Pancreas (tissue), 10 donors: ENCODE measurements at regions not wholly inside any gene's neighbourhood (a gene's known extent, or its start where the extent isn't known, plus 50 kb on each side); places are given as distances from the start of the nearest gene placed in this dataset.

ENCODE experiments used
- ATAC-seq, 4 donors: fragments of 200-7000 bp; cut with Tn5 transposase; one replicate each; pipeline versions ENCODE4 v1.8.0 to v1.9.1; 2020; ENCODE audit warnings: mild to moderate bottlenecking in 4 of 4, moderate library complexity in 4 of 4
- DNase-seq, 6 donors: peaks; one replicate each; pipeline ENCODE4 v3.0.0-alpha.2; 2020
- FAIRE-seq: peaks from 2 replicates; lab custom pipeline; 2012; peaks lifted over from hg19 to GRCh38; lab: Jason Lieb, UNC
- H3K27ac ChIP-seq, 4 donors: fragments of 200-600 bp; sonication (generic); 1 replicate in 3 of 4; 2 replicates in 1 of 4; pipeline versions ENCODE4 v1.5.0 to v1.8.0; 2020
- H3K27me3 ChIP-seq, 4 donors: fragments of 200-600 bp; one replicate each; pipeline ENCODE4 v1.8.0; 2021
- H3K36me3 ChIP-seq, 3 donors: fragments of 200-600 bp; sonication (generic) in 1 of 3; one replicate each; pipeline versions ENCODE4 v1.5.0 to v1.8.0; 2020 to 2021
- H3K4me1 ChIP-seq, 3 donors: fragments of 200-600 bp; one replicate each; pipeline ENCODE4 v1.8.0; 2021
- H3K4me3 ChIP-seq, 4 donors: fragments of 200-600 bp; sonication (generic) in 2 of 4; one replicate each; pipeline versions ENCODE4 v1.5.0 to v1.8.0; 2020 to 2021
- H3K9me3 ChIP-seq, 4 donors: fragments of 200-600 bp; one replicate each; pipeline ENCODE4 v1.8.0; 2021
- CTCF ChIP-seq, 4 donors: fragments of 200-600 bp; sonication (generic) in 3 of 4; IDR thresholded peaks; one replicate each; pipeline versions ENCODE4 v1.5.0 to v1.8.0; 2021; ENCODE audit warnings: antibody characterized with exemption in 4 of 4
- WGBS, 2 donors: extraction: QIAGEN DNeasy Blood & Tissue Kit; methylation state at CpG; one replicate each; pipeline ENCODE4 v1.1.7; 2013; 5-methylcytosine and 5-hydroxymethylcytosine counted together
- intact Hi-C, 3 donors: fragments of 100-400 bp; cut with DNase I; formaldehyde crosslinking; loops; one replicate each; pipeline versions ENCODE4 v1.11.1 to v1.14.2; 2022
- donor health status: healthy with polysubstance abuse.
- donor health status: DM: no; HTN: no; CAD: no; lungs with moderate emphysema.
- donor health status: DM: no; HTN: no; CAD: no.
- donor health status: control.
- donor health status: control.
- donor health status: Bipolar disorder and iron deficiency.
- donor health status: DM: yes; HTN: yes; CAD: no.
- donor health status: DM: no; HTN: no; CAD: no.
- donor health status: DM: no; HTN: no; CAD: no.
- donor health status: DM: yes; HTN: yes; CAD: no.

GRCh38 chr11:112467721-112468120, 207.1 kb upstream of the PLET1 start:
- no peak for DNase-seq
- H3K9me3 ChIP-seq = no peaks in the 10 kb centered on the region
- H3K27ac ChIP-seq = no peak overlapping the region
- TF ChIP-seq CTCF (IDR thresholded peaks at IDR 0.05) = no peak
- H3K4me1 ChIP-seq = no peaks in the 10 kb centered on the region
- ATAC-seq = no peak
- no peaks in the 10 kb centered on the region for H3K36me3 ChIP-seq
- FAIRE-seq = no peak
- 93 to 95% methylated on average over 3 of the region's 3 CpGs for WGBS, 2 donors
- H3K27me3 ChIP-seq = no peaks in the 10 kb centered on the region
- intact Hi-C loops = no loop called here
- H3K4me3 ChIP-seq = no peak overlapping the region

- Histone ChIP-seq H3K4me3 (no peak overlapping the region), H3K27me3 (no peaks in the 10 kb centered on the region), H3K27ac (no peak overlapping the region), H3K36me3 (no peaks in the 10 kb centered on the region), H3K4me1 (no peaks in the 10 kb centered on the region), H3K9me3 (no peaks in the 10 kb centered on the region)
- no peak for TF ChIP-seq CTCF (IDR thresholded peaks at IDR 0.05)
- DNase-seq (no peak), ATAC-seq (no peak), FAIRE-seq (no peak)
- intact Hi-C loops = no loop called here
- 60 to 81% methylated on average over 4 of the region's 4 CpGs for WGBS, 2 donors
These were observed 208.7 kb upstream of the PLET1 start for GRCh38 chr11:112469376-112469775.

GRCh38 chr11:112470355-112470754, 209.7 kb upstream of the PLET1 start:
- no peak for FAIRE-seq
- H3K27me3 ChIP-seq = no peaks in the 10 kb centered on the region
- no peak for TF ChIP-seq CTCF (IDR thresholded peaks at IDR 0.05)
- H3K36me3 ChIP-seq = no peaks in the 10 kb centered on the region
- WGBS, 2 donors = 57 to 65% methylated on average over 4 of the region's 4 CpGs
- DNase-seq = no peak
- H3K27ac ChIP-seq = no peak overlapping the region
- H3K4me1 ChIP-seq = no peaks in the 10 kb centered on the region
- no peak for ATAC-seq
- no peaks in the 10 kb centered on the region for H3K9me3 ChIP-seq
- no peak overlapping the region for H3K4me3 ChIP-seq
- intact Hi-C loops = no loop called here

- Histone ChIP-seq H3K27me3 (no peaks in the 10 kb centered on the region), H3K27ac (no peak overlapping the region), H3K4me1 (no peaks in the 10 kb centered on the region), H3K9me3 (no peaks in the 10 kb centered on the region), H3K36me3 (no peaks in the 10 kb centered on the region), H3K4me3 (no peak overlapping the region)
- WGBS, 2 donors = 32 to 37% methylated on average over 5 of the region's 5 CpGs
- TF ChIP-seq CTCF (IDR thresholded peaks at IDR 0.05) = no peak
- no peak for ATAC-seq
- FAIRE-seq = no peak
- no peak for DNase-seq
- intact Hi-C loops = no loop called here
These were observed 211.1 kb upstream of the PLET1 start for GRCh38 chr11:112471731-112472130.

- no peak for FAIRE-seq
- H3K4me3 ChIP-seq = no peak overlapping the region
These were observed 216.5 kb upstream of the PLET1 start for GRCh38 chr11:112477152-112477551.

More at GRCh38 chr11:112477152-112477551, 216.5 kb upstream of the PLET1 start:
- no peaks in the 10 kb centered on the region for H3K9me3 ChIP-seq
- TF ChIP-seq CTCF (IDR thresholded peaks at IDR 0.05) = no peak
- H3K4me1 ChIP-seq = no peaks in the 10 kb centered on the region
- no peak overlapping the region for H3K27ac ChIP-seq
- ATAC-seq = no peak
- DNase-seq = no peak
- intact Hi-C loops = no loop called here
- WGBS, 2 donors = 86 to 100% methylated on average over 2 of the region's 2 CpGs
- H3K36me3 ChIP-seq = no peaks in the 10 kb centered on the region
- H3K27me3 ChIP-seq = no peaks in the 10 kb centered on the region
